WTC11 (cell line): ENCODE measurements at regions not wholly inside any gene's neighbourhood (a gene's known extent, or its start where the extent isn't known, plus 50 kb on each side); places are given as distances from the start of the nearest gene placed in this dataset.

Experiments used
- ATAC-seq: fragments of 200-7000 bp; cut with Tn5 transposase; 2 replicates; pipeline ENCODE4 v1.10.0; 2021; ENCODE audit warnings: mild to moderate bottlenecking, moderate library complexity
- CTCF ChIA-PET: fragments of 300-600 bp; sonication (Branson Sonifier 250); formaldehyde crosslinking; loops from one replicate; lab custom pipeline; 2021; ENCODE audit warnings: antibody characterized with exemption; lab: Charles Lee
- POLR2A ChIA-PET: fragments of 350-600 bp; sonication (Branson Sonifier 250); formaldehyde crosslinking; loops from one replicate; lab custom pipeline; 2021; ENCODE audit warnings: antibody characterized with exemption; lab: Charles Lee
- DNase-seq: peaks from one replicate; pipeline ENCODE4 v3.0.0; 2021; ENCODE audit warnings: low spot score
- H3K27ac Mint-ChIP-seq: 2 replicates; pipeline ENCODE4 v1.8.0; 2021; ENCODE audit warnings: mixed read lengths
- H3K27me3 Mint-ChIP-seq: 2 replicates; pipeline ENCODE4 v1.8.0; 2021; ENCODE audit warnings: low read depth, mild to moderate bottlenecking, moderate library complexity, mixed read lengths
- H3K36me3 Mint-ChIP-seq: 2 replicates; pipeline ENCODE4 v1.8.0; 2021; ENCODE audit warnings: mixed read lengths
- H3K4me1 Mint-ChIP-seq: 2 replicates; pipeline ENCODE4 v1.8.0; 2022; ENCODE audit warnings: mixed read lengths
- H3K4me3 Mint-ChIP-seq: 2 replicates; pipeline ENCODE4 v1.8.0; 2021; ENCODE audit warnings: mild to moderate bottlenecking, moderate library complexity, mixed read lengths
- H3K9me3 Mint-ChIP-seq: 2 replicates; pipeline ENCODE4 v1.8.0; 2021; ENCODE audit warnings: mixed read lengths
- AFF4 ChIP-seq: sonication (generic); formaldehyde crosslinking; IDR thresholded peaks from 2 replicates; pipeline ENCODE4 v1.8.1; 2023; ENCODE audit warnings: mild to moderate bottlenecking, missing genetic modification reagents, borderline replicate concordance
- ATF3 ChIP-seq: sonication (generic); formaldehyde crosslinking; conservative IDR thresholded peaks from 2 replicates; pipeline ENCODE4 v1.8.1; 2022; ENCODE audit warnings: mild to moderate bottlenecking, missing genetic modification reagents
- CDX4 ChIP-seq: fragments of 250-450 bp; sonication (Bioruptor Pico); IDR thresholded peaks from 2 replicates; pipeline ENCODE4 v1.9.0; 2021; ENCODE audit warnings: moderate library complexity, mild to moderate bottlenecking, inconsistent platforms, borderline replicate concordance
- E2F5 ChIP-seq: sonication (generic); formaldehyde crosslinking; IDR thresholded peaks from 2 replicates; pipeline ENCODE4 v1.8.1; 2022; ENCODE audit warnings: mild to moderate bottlenecking, moderate library complexity, missing genetic modification reagents
- ELF4 ChIP-seq: sonication (generic); formaldehyde crosslinking; IDR thresholded peaks from 2 replicates; pipeline ENCODE4 v1.8.1; 2022; ENCODE audit warnings: low read depth, mild to moderate bottlenecking, moderate library complexity, missing genetic modification reagents
- EMX1 ChIP-seq: fragments of 250-450 bp; sonication (Bioruptor Pico); IDR thresholded peaks from 2 replicates; pipeline ENCODE4 v1.8.0; 2021; ENCODE audit warnings: mild to moderate bottlenecking
- JUN ChIP-seq: sonication (generic); formaldehyde crosslinking; IDR thresholded peaks from 2 replicates; pipeline ENCODE4 v1.8.0; 2023; ENCODE audit warnings: mild to moderate bottlenecking, missing genetic modification reagents
- MLX ChIP-seq: sonication (generic); formaldehyde crosslinking; IDR thresholded peaks from 2 replicates; pipeline ENCODE4 v1.8.1; 2023; ENCODE audit warnings: mild to moderate bottlenecking, missing genetic modification reagents, moderate library complexity
- NFE2L1 ChIP-seq: sonication (generic); formaldehyde crosslinking; IDR thresholded peaks from 2 replicates; pipeline ENCODE4 v1.8.1; 2023; ENCODE audit warnings: missing genetic modification reagents
- NFYB ChIP-seq: sonication (generic); formaldehyde crosslinking; conservative IDR thresholded peaks from 2 replicates; pipeline ENCODE4 v1.8.0; 2022; ENCODE audit warnings: low read depth, missing genetic modification reagents
- NR2C2 ChIP-seq: sonication (generic); formaldehyde crosslinking; IDR thresholded peaks from 2 replicates; pipeline ENCODE4 v1.8.0; 2022; ENCODE audit warnings: mild to moderate bottlenecking, missing genetic modification reagents
- NR3C1 ChIP-seq: sonication (generic); formaldehyde crosslinking; conservative IDR thresholded peaks from 2 replicates; pipeline ENCODE4 v1.8.1; 2023; ENCODE audit warnings: low read depth, mild to moderate bottlenecking, missing genetic modification reagents
- OVOL2 ChIP-seq: fragments of 250-450 bp; sonication (Bioruptor Pico); IDR thresholded peaks from 2 replicates; pipeline ENCODE4 v1.9.0; 2021; ENCODE audit warnings: mild to moderate bottlenecking, borderline replicate concordance
- PRRX2 ChIP-seq: fragments of 250-450 bp; sonication (Bioruptor Pico); IDR thresholded peaks from 2 replicates; pipeline ENCODE4 v1.8.0; 2021; ENCODE audit warnings: mild to moderate bottlenecking
- RELA ChIP-seq: sonication (generic); formaldehyde crosslinking; IDR thresholded peaks from 2 replicates; pipeline ENCODE4 v1.8.1; 2022; ENCODE audit warnings: missing genetic modification reagents, mild to moderate bottlenecking, borderline replicate concordance
- RORB ChIP-seq: fragments of 250-450 bp; sonication (Bioruptor Pico); IDR thresholded peaks from 2 replicates; pipeline ENCODE4 v1.9.0; 2021; ENCODE audit warnings: mild to moderate bottlenecking
- SMAD4 ChIP-seq: sonication (generic); formaldehyde crosslinking; IDR thresholded peaks from 2 replicates; pipeline ENCODE4 v1.8.0; 2022; ENCODE audit warnings: mild to moderate bottlenecking, missing genetic modification reagents
- SP1 ChIP-seq: sonication (generic); formaldehyde crosslinking; conservative IDR thresholded peaks from 2 replicates; pipeline ENCODE4 v1.8.1; 2022; ENCODE audit warnings: missing genetic modification reagents
- TEAD1 ChIP-seq: sonication (generic); formaldehyde crosslinking; IDR thresholded peaks from 2 replicates; pipeline ENCODE4 v1.8.0; 2022; ENCODE audit warnings: mild to moderate bottlenecking, missing genetic modification reagents
- TEAD4 ChIP-seq: sonication (generic); formaldehyde crosslinking; IDR thresholded peaks from 2 replicates; pipeline ENCODE4 v1.8.0; 2022; ENCODE audit warnings: mild to moderate bottlenecking, missing genetic modification reagents
- ZBTB21 ChIP-seq: sonication (generic); formaldehyde crosslinking; IDR thresholded peaks from 2 replicates; pipeline ENCODE4 v1.8.1; 2023; ENCODE audit warnings: mild to moderate bottlenecking, missing genetic modification reagents, borderline replicate concordance
- ZNF219 ChIP-seq: sonication (generic); formaldehyde crosslinking; IDR thresholded peaks from 2 replicates; pipeline ENCODE4 v1.8.0; 2023; ENCODE audit warnings: missing genetic modification reagents, mild to moderate bottlenecking, borderline replicate concordance
- ZNF423 ChIP-seq: fragments of 250-450 bp; sonication (Bioruptor Pico); IDR thresholded peaks from 2 replicates; pipeline ENCODE4 v2.1.2; 2022; ENCODE audit warnings: mild to moderate bottlenecking, moderate library complexity
- ZNF671 ChIP-seq: fragments of 250-450 bp; sonication (Bioruptor Pico); IDR thresholded peaks from 2 replicates; pipeline ENCODE4 v1.8.0; 2021; ENCODE audit warnings: mild to moderate bottlenecking
- ZSCAN18 ChIP-seq: fragments of 250-450 bp; sonication (Bioruptor Pico); IDR thresholded peaks from 2 replicates; pipeline ENCODE4 v2.1.2; 2022; ENCODE audit warnings: mild to moderate bottlenecking, moderate library complexity

- peaks cover 3% of the 10 kb centered on the region for H3K36me3 Mint-ChIP-seq
- POLR2A ChIA-PET: no interaction called here
- peaks cover 26% of the 10 kb centered on the region for H3K4me1 Mint-ChIP-seq
- H3K4me3 Mint-ChIP-seq: no peak overlapping the region
- H3K9me3 Mint-ChIP-seq: peaks cover 16% of the 10 kb centered on the region
- ATAC-seq (peak; percentile 47), DNase-seq (no peak)
- peak overlapping the region; percentile 91 for H3K27ac Mint-ChIP-seq
- TF ChIP-seq TEAD1 (CRISPR knock-in tag): no peak
- TF ChIP-seq NR3C1 (CRISPR knock-in tag): no peak
- no peak for TF ChIP-seq AFF4 (CRISPR knock-in tag)
- TF ChIP-seq NR2C2 (CRISPR knock-in tag): no peak
- no peak for TF ChIP-seq PRRX2 (CRISPR knock-in tag)
- no peak for TF ChIP-seq SMAD4
- TF ChIP-seq JUN (CRISPR knock-in tag): no peak
- TF ChIP-seq OVOL2 (CRISPR knock-in tag): no peak
- no peak for TF ChIP-seq EMX1 (CRISPR knock-in tag)
- no peak for TF ChIP-seq ELF4 (CRISPR knock-in tag)
- TF ChIP-seq MLX (CRISPR knock-in tag): no peak
- TF ChIP-seq ZNF219: no peak
- no peak for TF ChIP-seq TEAD4 (CRISPR knock-in tag)
- no peak for TF ChIP-seq ZSCAN18 (CRISPR knock-in tag)
- TF ChIP-seq RORB (CRISPR knock-in tag): no peak
- TF ChIP-seq NFE2L1: no peak
- H3K27me3 Mint-ChIP-seq: no peaks in the 10 kb centered on the region
- CTCF ChIA-PET: no interaction called here
These were observed 579.7 kb downstream of the PLA2G4A start for GRCh38 chr1:187408212-187409004.

- H3K36me3 Mint-ChIP-seq: peaks cover 3% of the 10 kb centered on the region
- ATAC-seq (no peak), DNase-seq (no peak)
- TF ChIP-seq ZBTB21 (CRISPR knock-in tag): no peak
- no peak for TF ChIP-seq AFF4 (CRISPR knock-in tag)
- no peak for TF ChIP-seq ELF4 (CRISPR knock-in tag)
- no peak for TF ChIP-seq RELA (CRISPR knock-in tag)
- no peak for TF ChIP-seq ZNF671
- no peak for TF ChIP-seq SP1 (CRISPR knock-in tag)
- TF ChIP-seq CDX4 (CRISPR knock-in tag): no peak
- no peak for TF ChIP-seq JUN (CRISPR knock-in tag)
- TF ChIP-seq ATF3: no peak
- no peak for TF ChIP-seq NFYB
- no peak for TF ChIP-seq E2F5 (CRISPR knock-in tag)
- no peak for TF ChIP-seq ZNF423
- H3K27me3 Mint-ChIP-seq: no peaks in the 10 kb centered on the region
- ChIA-PET POLR2A (no interaction called here), CTCF (no interaction called here)
- H3K4me1 Mint-ChIP-seq: peaks cover 26% of the 10 kb centered on the region
- H3K4me3 Mint-ChIP-seq: no peak overlapping the region
- peak overlapping the region; percentile 89 for H3K27ac Mint-ChIP-seq
- H3K9me3 Mint-ChIP-seq: peaks cover 16% of the 10 kb centered on the region
These were observed 580.6 kb downstream of the PLA2G4A start for GRCh38 chr1:187409341-187409740.
